ENCODE measurements at regions not wholly inside any gene's neighbourhood (a gene's known extent, or its start where the extent isn't known, plus 50 kb on each side); places are given as distances from the start of the nearest gene placed in this dataset.

DNA sequence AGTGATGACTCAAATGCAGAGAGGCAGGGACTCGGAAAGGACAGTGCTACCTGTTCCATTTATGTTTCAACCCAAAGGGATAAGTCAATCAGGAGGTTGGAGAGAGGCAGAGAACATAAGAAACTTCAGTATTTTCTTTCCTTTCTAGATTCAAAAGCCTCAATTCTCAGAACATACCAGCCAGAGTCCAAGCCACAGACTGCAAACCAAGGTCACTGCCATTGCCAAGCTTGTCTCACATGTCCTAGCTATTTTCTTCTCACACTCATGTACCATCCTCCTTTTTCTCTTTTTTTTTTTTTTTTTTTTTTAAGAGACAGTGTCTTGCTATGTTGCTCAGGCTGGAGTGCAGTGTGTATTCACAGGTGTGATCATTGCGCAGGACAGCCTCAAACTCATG, 111.7 kb upstream of the AKIP1 start:
- no peak for DNase-seq (ENCODE audit: low spot score)

GRCh38 chr11:8800520-8801110, 110.4 kb upstream of the AKIP1 start:
- no peak for DNase-seq (ENCODE audit: low spot score)

- DNase-seq (ENCODE audit: low spot score), result no peak
These were observed 109.9 kb upstream of the AKIP1 start for GRCh38 chr11:8801121-8801520.

DNA sequence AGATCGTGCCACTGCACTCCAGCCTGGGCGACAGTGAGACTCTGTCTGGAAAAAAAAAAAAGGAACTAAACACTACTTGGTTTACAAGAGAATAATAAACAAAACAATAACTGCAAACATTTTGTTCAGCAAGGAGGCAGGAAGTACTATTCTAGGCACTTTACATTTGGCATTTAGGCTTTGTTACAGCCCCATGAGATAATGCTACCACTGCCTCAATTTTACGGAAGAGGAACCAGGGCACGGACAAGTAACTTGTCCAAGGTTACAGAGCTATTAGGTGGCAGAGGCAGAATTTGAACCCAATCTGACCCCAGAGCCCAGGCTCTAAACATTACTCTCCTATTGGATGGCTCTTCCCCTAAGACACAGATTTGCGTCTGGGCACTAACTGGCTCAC, 108.7 kb upstream of the AKIP1 start:
- no peak for DNase-seq (ENCODE audit: low spot score)

DNA sequence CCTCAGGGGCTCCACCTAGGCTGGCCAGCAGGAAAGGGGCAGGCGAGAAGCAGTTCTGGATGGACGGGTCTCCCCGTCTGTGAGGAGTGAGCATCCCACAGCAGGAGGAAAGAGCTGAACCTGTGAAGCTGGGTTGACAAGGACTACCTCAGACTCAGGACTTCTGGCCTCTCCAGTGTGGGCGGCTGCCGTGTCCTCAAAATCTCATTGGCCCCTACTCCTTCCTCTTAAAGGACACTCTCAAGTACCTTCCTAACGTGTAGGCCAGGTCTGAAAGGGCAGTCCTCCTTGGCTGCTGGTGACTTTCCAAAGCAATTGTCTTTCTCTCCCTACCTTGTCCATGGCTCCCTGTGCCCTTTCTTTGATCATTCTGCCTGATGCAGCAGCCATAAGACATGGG, 107.0 kb upstream of the AKIP1 start:
- DNase-seq (ENCODE audit: low spot score), result no peak

DNA sequence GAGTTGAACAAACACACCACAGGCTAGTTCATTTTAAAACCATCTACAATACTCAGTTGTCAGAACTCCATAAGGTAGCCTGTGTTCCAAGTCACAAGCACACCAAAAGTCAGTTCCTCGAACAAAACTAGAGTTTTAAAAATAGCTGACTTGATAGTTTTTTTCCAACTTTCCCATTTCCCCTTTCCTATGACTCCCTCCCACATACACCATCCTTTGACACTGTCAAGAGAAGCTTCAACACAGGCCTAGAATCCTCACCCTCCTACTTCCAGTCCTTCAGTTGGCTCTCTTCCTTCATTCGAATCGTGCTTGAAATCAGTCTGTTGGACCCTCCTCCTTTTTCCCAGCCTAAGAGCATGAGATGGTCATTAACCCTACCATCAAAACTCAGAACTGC, 105.7 kb upstream of the AKIP1 start:
- DNase-seq (ENCODE audit: low spot score), result no peak

DNA sequence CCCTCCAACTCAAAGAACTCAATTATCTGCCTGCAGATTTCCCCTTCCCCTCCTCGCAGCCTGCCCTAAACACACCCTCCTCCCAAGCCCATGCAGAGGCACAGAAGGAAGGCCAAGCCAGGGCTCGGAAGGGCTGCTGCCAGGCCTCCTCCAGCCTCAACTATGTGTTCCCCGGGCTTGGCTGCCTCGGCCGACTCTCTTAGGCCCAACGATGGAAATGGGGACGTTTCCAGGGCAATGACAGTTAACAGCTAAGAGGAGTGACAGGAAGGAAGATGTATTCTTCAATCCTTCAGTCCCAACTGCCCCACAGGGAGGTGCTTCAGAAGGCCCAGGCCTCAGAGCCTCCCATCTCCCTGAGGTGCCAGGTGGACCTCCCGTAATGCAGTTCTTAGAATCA, 104.0 kb upstream of the AKIP1 start:
- DNase-seq (ENCODE audit: low spot score), result no peak

- DNase-seq (ENCODE audit: low spot score), result peak; percentile 65
These were observed 103.3 kb upstream of the AKIP1 start for GRCh38 chr11:8807544-8808225.

GRCh38 chr11:8808226-8808585, 102.8 kb upstream of the AKIP1 start:
- no peak for DNase-seq (ENCODE audit: low spot score)

- peak; percentile 21 for DNase-seq (ENCODE audit: low spot score)
These were observed 101.6 kb upstream of the AKIP1 start for GRCh38 chr11:8809241-8809938.

- peak; percentile 13 for DNase-seq (ENCODE audit: low spot score)
These were observed 101.0 kb upstream of the AKIP1 start for GRCh38 chr11:8809939-8810539.

- DNase-seq (ENCODE audit: low spot score), result peak; percentile 84
These were observed 100.3 kb upstream of the AKIP1 start for GRCh38 chr11:8810540-8811301.

DNA sequence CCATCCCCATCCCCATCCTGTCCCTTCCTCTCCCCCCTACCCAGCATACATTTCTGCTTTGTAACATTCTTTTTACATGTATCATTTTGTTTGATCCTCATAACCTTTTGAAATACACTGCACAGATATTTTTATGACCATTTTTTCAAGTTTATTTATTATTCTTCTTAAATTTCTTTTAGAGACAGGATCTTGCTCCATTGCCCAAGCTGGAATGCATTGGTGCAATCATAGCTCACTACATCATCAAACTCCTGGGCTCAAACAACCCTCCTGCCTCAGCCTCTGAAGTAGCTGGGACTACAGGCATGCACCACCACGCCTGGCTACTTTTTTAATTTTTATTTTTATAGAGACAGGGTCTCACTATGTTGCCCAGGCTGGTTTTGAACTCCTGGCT, 99.4 kb upstream of the AKIP1 start:
- DNase-seq (ENCODE audit: low spot score), result no peak

DNA sequence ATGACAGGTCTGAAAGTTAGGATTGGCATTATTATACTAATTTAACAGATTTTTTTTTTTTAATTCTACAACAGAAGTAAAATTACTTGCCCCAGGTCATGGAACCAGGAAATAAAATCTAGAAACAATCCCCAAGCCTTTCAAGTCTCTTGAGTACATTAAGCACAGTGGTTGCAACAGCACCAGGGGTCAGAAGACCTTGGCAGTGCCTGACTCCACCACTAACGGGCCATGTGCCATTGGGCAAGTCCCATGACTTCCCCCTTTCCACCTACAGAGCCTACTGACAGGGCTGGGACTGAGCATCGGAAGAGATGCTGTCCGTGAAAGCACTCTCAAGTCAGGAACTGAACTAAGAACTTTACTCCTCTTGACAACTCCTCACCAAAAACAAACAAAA, 98.6 kb upstream of the AKIP1 start:
- DNase-seq (ENCODE audit: low spot score), result peak; percentile 39

DNA sequence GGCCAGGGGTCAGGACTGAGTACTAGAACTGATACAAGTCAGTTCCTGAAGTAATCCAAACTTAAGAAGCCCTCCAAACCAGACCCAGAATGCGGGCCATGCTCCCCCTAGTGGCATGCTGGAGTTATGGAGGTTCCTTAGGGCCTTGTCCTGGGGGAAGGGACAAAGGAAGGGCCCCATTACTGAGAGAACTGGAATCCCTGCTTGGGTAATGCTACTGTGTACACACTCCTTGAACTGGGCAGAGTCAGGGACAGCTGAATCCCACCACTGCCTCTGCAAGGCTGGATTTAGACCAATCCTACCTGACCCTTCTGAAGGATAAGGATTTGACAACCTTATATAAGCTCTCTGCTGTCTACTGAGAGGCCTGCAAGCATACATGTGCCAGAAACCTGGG, 97.3 kb upstream of the AKIP1 start:
- DNase-seq (ENCODE audit: low spot score), result peak; percentile 86

- DNase-seq (ENCODE audit: low spot score), result peak; percentile 98
These were observed 96.6 kb upstream of the AKIP1 start for GRCh38 chr11:8814209-8814922.

DNA sequence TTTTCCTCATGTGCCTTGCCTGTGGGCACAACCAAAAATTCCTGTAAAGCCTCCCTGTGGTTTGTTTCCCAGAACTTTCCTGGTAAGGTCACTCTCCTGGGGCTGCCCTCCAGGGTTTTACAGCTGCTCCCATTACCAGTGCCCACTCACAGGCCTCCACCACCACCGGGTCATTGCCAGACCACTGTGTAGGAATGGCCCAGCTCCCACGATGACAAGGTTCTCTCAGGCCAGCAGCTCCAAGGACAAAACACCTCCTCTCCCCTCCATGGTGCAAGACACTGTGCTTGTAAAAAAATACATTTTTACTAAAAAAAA, 96.1 kb upstream of the AKIP1 start:
- peak; percentile 27 for DNase-seq (ENCODE audit: low spot score)

DNA sequence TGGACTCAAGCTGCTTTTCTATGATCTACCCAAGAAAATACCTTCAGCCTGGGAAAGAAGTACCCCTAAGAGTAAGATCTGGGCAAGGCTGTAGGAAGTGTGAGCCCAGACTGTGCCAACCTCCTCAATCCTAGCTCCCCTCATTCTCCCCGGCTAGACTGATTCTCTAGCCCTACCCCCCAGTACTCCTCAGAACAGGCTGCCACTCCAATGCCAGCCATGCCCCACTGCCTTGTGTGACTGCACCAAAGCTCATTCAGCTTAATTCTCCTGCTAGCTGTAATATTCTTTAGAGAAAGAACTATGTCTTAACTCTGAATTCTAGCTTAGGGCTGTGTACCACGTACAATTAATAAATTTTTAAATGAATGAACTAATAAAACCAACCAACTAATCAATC, 92.6 kb upstream of the AKIP1 start:
- no peak for DNase-seq (ENCODE audit: low spot score)

- no peak for DNase-seq (ENCODE audit: low spot score)
These were observed 90.6 kb upstream of the AKIP1 start for GRCh38 chr11:8820401-8820800.

DNA sequence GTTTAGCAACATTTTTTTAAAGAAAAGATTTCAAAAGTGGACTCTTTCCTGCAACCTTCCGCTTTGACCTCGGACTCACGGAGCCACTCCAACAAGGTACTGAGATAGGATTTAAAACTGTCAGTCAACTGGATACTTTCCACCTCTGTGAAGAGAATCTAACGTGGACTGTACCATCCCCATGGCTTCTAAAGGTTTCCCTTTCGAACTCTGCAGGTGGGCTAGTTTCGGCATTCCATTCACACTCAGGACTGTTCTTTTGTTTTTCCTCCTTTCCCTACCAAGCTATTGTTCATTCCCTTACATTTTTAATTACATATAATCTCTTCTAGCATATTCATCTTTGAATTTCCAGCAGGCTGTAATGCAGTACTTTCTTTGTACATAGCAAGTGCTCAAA, 88.5 kb upstream of the AKIP1 start:
- no peak for DNase-seq (ENCODE audit: low spot score)

GRCh38 chr11:8823174-8823742, 87.7 kb upstream of the AKIP1 start:
- DNase-seq (ENCODE audit: low spot score), result no peak
